IMR-90 (cell line): ENCODE measurements at regions not wholly inside any gene's neighbourhood (a gene's known extent, or its start where the extent isn't known, plus 50 kb on each side); places are given as distances from the start of the nearest gene placed in this dataset.

ENCODE experiments used
- ATAC-seq: fragments of 200-7000 bp; cut with Tn5 transposase; 2 replicates; pipeline ENCODE4 v1.9.1; 2020; ENCODE audit warnings: low read depth, mild to moderate bottlenecking, moderate library complexity
- BruUV-seq: library from RNA; stranded (reverse); fragments of 400-500 nt; replicated peaks from 2 replicates; lab custom pipeline; 2021; lab: Mats Ljungman, UMichigan
- CTCF ChIA-PET: fragments of 300-600 bp; formaldehyde crosslinking; extraction: SDS; loops from one replicate; lab custom pipeline; 2021; ENCODE audit warnings: antibody characterized with exemption; lab: Yijun Ruan, JAX
- POLR2A ChIA-PET: fragments of 300-600 bp; sonication (Branson Sonifier 250); formaldehyde crosslinking; loops from one replicate; lab custom pipeline; 2022; ENCODE audit warnings: antibody characterized with exemption; ENCODE audit not compliant: unreplicated experiment; lab: Charles Lee
- DNase-seq: peaks from one replicate; pipeline ENCODE4 v3.0.0; 2013
- H2AFZ ChIP-seq: replicated peaks from 2 replicates; pipeline ENCODE3; 2013; ENCODE audit warnings: low read length, mild to moderate bottlenecking; ENCODE audit not compliant: poor library complexity
- H2AK5ac ChIP-seq: 2 replicates; pipeline ENCODE4 v1.6.1; 2013; ENCODE audit warnings: low read depth, low read length, inconsistent platforms
- H2AK9ac ChIP-seq: replicated peaks from 2 replicates; pipeline ENCODE3; 2013; ENCODE audit warnings: mild to moderate bottlenecking, low read depth, low read length, moderate library complexity; ENCODE audit not compliant: poor library complexity
- H2BK120ac ChIP-seq: 2 replicates; pipeline ENCODE4 v1.6.1; 2013; ENCODE audit warnings: low read depth, low read length, inconsistent platforms
- H2BK15ac ChIP-seq: 3 replicates; pipeline ENCODE4 v1.6.1; 2013; ENCODE audit warnings: low read depth, low read length, inconsistent platforms
- H2BK20ac ChIP-seq: 2 replicates; pipeline ENCODE4 v1.6.1; 2013; ENCODE audit warnings: low read depth, mild to moderate bottlenecking, inconsistent platforms, low read length, moderate library complexity
- H2BK5ac ChIP-seq: 2 replicates; pipeline ENCODE4 v1.6.1; 2013; ENCODE audit warnings: mild to moderate bottlenecking, low read depth, low read length, inconsistent platforms; ENCODE audit not compliant: poor library complexity, severe bottlenecking
- H3K14ac ChIP-seq: replicated peaks from 2 replicates; pipeline ENCODE4 v1.6.1; 2013; ENCODE audit warnings: low read depth, low read length, inconsistent platforms
- H3K18ac ChIP-seq: 2 replicates; pipeline ENCODE4 v1.6.1; 2013; ENCODE audit warnings: low read depth, low read length, control low read depth
- H3K23ac ChIP-seq: 2 replicates; pipeline ENCODE4 v1.6.1; 2013; ENCODE audit warnings: low read depth, low read length, inconsistent platforms
- H3K27ac ChIP-seq: 2 replicates; pipeline ENCODE4 v1.5.1; 2013; ENCODE audit warnings: mild to moderate bottlenecking, control low read depth, low read length; ENCODE audit not compliant: insufficient read depth
- H3K27me3 ChIP-seq: 2 replicates; pipeline ENCODE4 v1.6.1; 2013; ENCODE audit warnings: low read length; ENCODE audit not compliant: control insufficient read depth, insufficient read depth
- H3K36me3 ChIP-seq: 2 replicates; pipeline ENCODE4 v1.6.1; 2013; ENCODE audit warnings: low read length, mixed read lengths; ENCODE audit not compliant: control insufficient read depth, insufficient read depth
- H3K4ac ChIP-seq: 2 replicates; pipeline ENCODE4 v1.6.1; 2013; ENCODE audit warnings: low read depth, low read length, inconsistent platforms
- H3K4me1 ChIP-seq: 2 replicates; pipeline ENCODE4 v1.6.1; 2013; ENCODE audit warnings: low read length, mixed read lengths; ENCODE audit not compliant: control insufficient read depth, insufficient read depth
- H3K4me2 ChIP-seq: 2 replicates; pipeline ENCODE4 v1.6.1; 2013; ENCODE audit warnings: low read depth, mild to moderate bottlenecking, control low read depth, low read length, moderate library complexity
- H3K4me3 ChIP-seq: 2 replicates; pipeline ENCODE4 v1.5.1; 2013; ENCODE audit warnings: low read depth, mild to moderate bottlenecking, control low read depth, low read length, moderate library complexity; ENCODE audit not compliant: insufficient read depth
- H3K56ac ChIP-seq: 2 replicates; pipeline ENCODE4 v1.6.1; 2013; ENCODE audit warnings: low read length, inconsistent platforms; ENCODE audit not compliant: insufficient read depth; ENCODE audit errors: extremely low read depth
- H3K79me1 ChIP-seq, 2 experiments: 2 replicates each; pipeline ENCODE4 v1.6.1; 2013; ENCODE audit warnings: low read length in 2 of 2, inconsistent platforms in 1 of 2, low read depth in 1 of 2
- H3K9ac ChIP-seq: 2 replicates; pipeline ENCODE4 v1.6.1; 2013; ENCODE audit warnings: low read depth, low read length, control low read depth
- H3K9me1 ChIP-seq: 2 replicates; pipeline ENCODE4 v1.6.1; 2013; ENCODE audit warnings: low read length, inconsistent platforms; ENCODE audit not compliant: insufficient read depth
- H3K9me3 ChIP-seq: 2 replicates; pipeline ENCODE4 v1.6.1; 2013; ENCODE audit warnings: low read length; ENCODE audit not compliant: control insufficient read depth, insufficient read depth
- H4K20me1 ChIP-seq: 2 replicates; pipeline ENCODE4 v1.6.1; 2013; ENCODE audit warnings: low read length, inconsistent platforms; ENCODE audit not compliant: insufficient read depth
- H4K5ac ChIP-seq: 2 replicates; pipeline ENCODE4 v1.6.1; 2013; ENCODE audit warnings: mild to moderate bottlenecking, low read depth, low read length, control low read depth
- H4K8ac ChIP-seq, 2 experiments: 2 replicates each; pipeline ENCODE4 v1.6.1; 2013; ENCODE audit warnings: low read depth in 2 of 2, low read length in 2 of 2, control low read depth in 1 of 2, inconsistent platforms in 1 of 2
- H4K91ac ChIP-seq: 2 replicates; pipeline ENCODE4 v1.6.1; 2013; ENCODE audit warnings: low read depth, low read length, inconsistent platforms; ENCODE audit not compliant: insufficient read depth
- BHLHE40 ChIP-seq: fragments of 150-350 bp; IDR thresholded peaks from 2 replicates; pipeline ENCODE4 v1.6.1; 2016; ENCODE audit warnings: mild to moderate bottlenecking, low read depth, low read length
- CEBPB ChIP-seq: IDR thresholded peaks from 2 replicates; pipeline ENCODE4 v1.6.1; 2012; ENCODE audit warnings: low read depth, low read length, improper control_type of control experiment
- CHD1 ChIP-seq: IDR thresholded peaks from 2 replicates; pipeline ENCODE4 v1.6.1; 2012; ENCODE audit warnings: low read depth, low read length, improper control_type of control experiment
- FOS ChIP-seq: fragments of 150-350 bp; IDR thresholded peaks from 2 replicates; pipeline ENCODE4 v1.6.1; 2016; ENCODE audit warnings: low read depth, low read length
- MAZ ChIP-seq: IDR thresholded peaks from 2 replicates; pipeline ENCODE4 v1.6.1; 2012; ENCODE audit warnings: low read depth, mild to moderate bottlenecking, low read length, improper control_type of control experiment, moderate library complexity, borderline replicate concordance
- MXI1 ChIP-seq: IDR thresholded peaks from 2 replicates; pipeline ENCODE4 v1.6.1; 2012; ENCODE audit warnings: low read depth, mild to moderate bottlenecking, low read length, moderate library complexity, borderline replicate concordance
- POLR2A ChIP-seq: IDR thresholded peaks from 2 replicates; pipeline ENCODE4 v1.6.1; 2012; ENCODE audit warnings: mild to moderate bottlenecking, low read depth, low read length
- RAD21 ChIP-seq: IDR thresholded peaks from 2 replicates; pipeline ENCODE4 v1.6.1; 2012; ENCODE audit warnings: low read length, improper control_type of control experiment
- RCOR1 ChIP-seq: IDR thresholded peaks from 2 replicates; pipeline ENCODE4 v1.6.1; 2012; ENCODE audit warnings: mild to moderate bottlenecking, low read length, improper control_type of control experiment; ENCODE audit not compliant: insufficient replicate concordance
- SMC3 ChIP-seq: fragments of 150-350 bp; IDR thresholded peaks from 2 replicates; pipeline ENCODE4 v1.6.1; 2016; ENCODE audit warnings: low read depth, mild to moderate bottlenecking, antibody characterized with exemption, low read length, moderate library complexity
- WGBS, 2 experiments: methylation state at CpG; one replicate each; pipeline versions ENCODE4 v1.1.5 to v1.1.7; 2013; ENCODE audit warnings: missing lambda C conversion rate in 2 of 2; ENCODE audit not compliant: insufficient read length in 1 of 2; ENCODE audit errors: extremely low coverage in 2 of 2; 5-methylcytosine and 5-hydroxymethylcytosine counted together
- dilution Hi-C: fragments of 300-500 bp; cut with HindIII; formaldehyde crosslinking; loops from one replicate; pipeline ENCODE4 v1.14.3; 2018; ENCODE audit warnings: low sequenced_read_pairs; ENCODE audit not compliant: unreplicated experiment
- in situ Hi-C: fragments of 300-500 bp; cut with MboI; formaldehyde crosslinking; loops from 3 replicates; pipeline ENCODE4 v1.14.3; 2019; ENCODE audit warnings: low sequenced_read_pairs, inconsistent platforms, mixed read lengths
- intact Hi-C: fragments of 100-400 bp; cut with micrococcal nuclease; formaldehyde crosslinking; loops from 2 replicates; pipeline ENCODE4 v1.10.0; 2022
- TF ChIP-seq, protein P1 (sequence below): fragments of 150-350 bp; IDR thresholded peaks from 2 replicates; pipeline ENCODE4 v1.6.1; 2016; ENCODE audit warnings: low read depth, mild to moderate bottlenecking, low read length, moderate library complexity, borderline replicate concordance
- TF ChIP-seq, protein P2 (sequence below): fragments of 150-350 bp; IDR thresholded peaks from 2 replicates; pipeline ENCODE4 v1.6.1; 2017; ENCODE audit warnings: mild to moderate bottlenecking, antibody characterized with exemption, low read length, low read depth
- TF ChIP-seq, protein P3 (sequence below): conservative IDR thresholded peaks from 2 replicates; pipeline ENCODE4 v1.5.1; 2012; ENCODE audit warnings: mild to moderate bottlenecking, low read depth, low read length, improper control_type of control experiment

DNA sequence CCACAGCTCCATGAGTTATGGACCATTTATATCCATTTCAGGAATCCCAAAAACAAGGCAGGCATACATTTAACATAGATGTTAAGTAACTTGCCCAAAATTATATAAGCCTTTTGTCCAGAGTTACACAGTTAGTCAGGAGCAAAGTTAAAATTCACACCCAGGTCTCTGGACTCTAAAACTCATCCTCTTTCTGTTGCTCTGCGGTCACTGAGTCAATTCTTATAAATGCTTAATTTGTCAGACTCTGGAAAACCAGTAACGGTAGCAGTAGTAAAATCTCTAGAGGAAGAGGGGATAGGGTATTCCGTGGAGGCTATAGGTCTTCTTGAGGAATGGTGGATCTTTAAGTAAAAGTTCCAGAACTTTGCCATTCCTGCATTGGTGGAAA, 223.6 kb upstream of the JUN start:
- H2BK120ac ChIP-seq: no peak overlapping the region
- H3K4me1 ChIP-seq: no peaks in the 10 kb centered on the region
- DNase-seq (no peak), ATAC-seq (no peak)
- H3K9ac ChIP-seq: no peak overlapping the region
- no peak overlapping the region for H2BK20ac ChIP-seq
- no peaks in the 10 kb centered on the region for H3K79me1 ChIP-seq
- H3K9me1 ChIP-seq: peaks cover 6% of the 10 kb centered on the region; the same call in 1 of the 2 replicates
- ChIA-PET POLR2A (no interaction called here), CTCF (no interaction called here)
- intact Hi-C loops: no loop called here
- no peak overlapping the region for H3K4ac ChIP-seq
- H4K20me1 ChIP-seq: no peaks in the 10 kb centered on the region
- no peaks in the 10 kb centered on the region for H3K9me3 ChIP-seq
- no peak overlapping the region for H4K91ac ChIP-seq
- H4K8ac ChIP-seq: no peak overlapping the region
- H2BK15ac ChIP-seq: no peak overlapping the region
- no peak overlapping the region for H3K4me2 ChIP-seq
- in situ Hi-C loops: no loop called here
- H3K56ac ChIP-seq: no peak overlapping the region
- H3K4me3 ChIP-seq: no peak overlapping the region
- H2AK9ac ChIP-seq: no peak overlapping the region
- no TSS peak for BruUV-seq
- TF ChIP-seq BHLHE40 (no peak), FOS (no peak), CEBPB (no peak), MXI1 (no peak), RCOR1 (no peak), MAZ (no peak), CHD1 (no peak), POLR2A (no peak), SMC3 (no peak), RAD21 (no peak)
- TF ChIP-seq, protein P1, sequence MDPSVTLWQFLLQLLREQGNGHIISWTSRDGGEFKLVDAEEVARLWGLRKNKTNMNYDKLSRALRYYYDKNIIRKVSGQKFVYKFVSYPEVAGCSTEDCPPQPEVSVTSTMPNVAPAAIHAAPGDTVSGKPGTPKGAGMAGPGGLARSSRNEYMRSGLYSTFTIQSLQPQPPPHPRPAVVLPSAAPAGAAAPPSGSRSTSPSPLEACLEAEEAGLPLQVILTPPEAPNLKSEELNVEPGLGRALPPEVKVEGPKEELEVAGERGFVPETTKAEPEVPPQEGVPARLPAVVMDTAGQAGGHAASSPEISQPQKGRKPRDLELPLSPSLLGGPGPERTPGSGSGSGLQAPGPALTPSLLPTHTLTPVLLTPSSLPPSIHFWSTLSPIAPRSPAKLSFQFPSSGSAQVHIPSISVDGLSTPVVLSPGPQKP: no peak
- TF ChIP-seq, protein P2, sequence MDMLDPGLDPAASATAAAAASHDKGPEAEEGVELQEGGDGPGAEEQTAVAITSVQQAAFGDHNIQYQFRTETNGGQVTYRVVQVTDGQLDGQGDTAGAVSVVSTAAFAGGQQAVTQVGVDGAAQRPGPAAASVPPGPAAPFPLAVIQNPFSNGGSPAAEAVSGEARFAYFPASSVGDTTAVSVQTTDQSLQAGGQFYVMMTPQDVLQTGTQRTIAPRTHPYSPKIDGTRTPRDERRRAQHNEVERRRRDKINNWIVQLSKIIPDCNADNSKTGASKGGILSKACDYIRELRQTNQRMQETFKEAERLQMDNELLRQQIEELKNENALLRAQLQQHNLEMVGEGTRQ: no peak
- TF ChIP-seq, protein P3, sequence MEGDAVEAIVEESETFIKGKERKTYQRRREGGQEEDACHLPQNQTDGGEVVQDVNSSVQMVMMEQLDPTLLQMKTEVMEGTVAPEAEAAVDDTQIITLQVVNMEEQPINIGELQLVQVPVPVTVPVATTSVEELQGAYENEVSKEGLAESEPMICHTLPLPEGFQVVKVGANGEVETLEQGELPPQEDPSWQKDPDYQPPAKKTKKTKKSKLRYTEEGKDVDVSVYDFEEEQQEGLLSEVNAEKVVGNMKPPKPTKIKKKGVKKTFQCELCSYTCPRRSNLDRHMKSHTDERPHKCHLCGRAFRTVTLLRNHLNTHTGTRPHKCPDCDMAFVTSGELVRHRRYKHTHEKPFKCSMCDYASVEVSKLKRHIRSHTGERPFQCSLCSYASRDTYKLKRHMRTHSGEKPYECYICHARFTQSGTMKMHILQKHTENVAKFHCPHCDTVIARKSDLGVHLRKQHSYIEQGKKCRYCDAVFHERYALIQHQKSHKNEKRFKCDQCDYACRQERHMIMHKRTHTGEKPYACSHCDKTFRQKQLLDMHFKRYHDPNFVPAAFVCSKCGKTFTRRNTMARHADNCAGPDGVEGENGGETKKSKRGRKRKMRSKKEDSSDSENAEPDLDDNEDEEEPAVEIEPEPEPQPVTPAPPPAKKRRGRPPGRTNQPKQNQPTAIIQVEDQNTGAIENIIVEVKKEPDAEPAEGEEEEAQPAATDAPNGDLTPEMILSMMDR: no peak
- WGBS, 2 experiments: 100% methylated on average over 1 of the region's 3 CpGs; no CpG with 5 or more reads in 1 of the 2 experiments
- H3K27ac ChIP-seq: no peak overlapping the region
- no peak overlapping the region for H4K5ac ChIP-seq
- no peaks in the 10 kb centered on the region for H3K27me3 ChIP-seq
- H3K23ac ChIP-seq: no peak overlapping the region
- no peak overlapping the region for H3K18ac ChIP-seq
- no peak overlapping the region for H2AK5ac ChIP-seq
- dilution Hi-C loops: no loop called here
- no peak overlapping the region for H3K14ac ChIP-seq
- H2AFZ ChIP-seq: no peak overlapping the region
- H3K36me3 ChIP-seq: no peaks in the 10 kb centered on the region
- H2BK5ac ChIP-seq: no peak overlapping the region
